Trophoblast cell (in vitro differentiated cells and primary cell): ENCODE measurements at regions not wholly inside any gene's neighbourhood (a gene's known extent, or its start where the extent isn't known, plus 50 kb on each side); places are given as distances from the start of the nearest gene placed in this dataset.

Experiments
- DNase-seq, 2 donors: peaks; one replicate each; pipeline ENCODE4 v3.0.0-alpha.2; 2016
- H2AFZ ChIP-seq: 2 replicates; pipeline ENCODE4 v1.6.1; 2013; ENCODE audit warnings: low read length, moderate library complexity, mild to moderate bottlenecking; ENCODE audit not compliant: insufficient read depth, poor library complexity
- H2AK5ac ChIP-seq: 2 replicates; pipeline ENCODE4 v1.6.1; 2013; ENCODE audit warnings: mild to moderate bottlenecking, low read length
- H2BK120ac ChIP-seq: 2 replicates; pipeline ENCODE4 v1.6.1; 2013; ENCODE audit warnings: low read length, mild to moderate bottlenecking, moderate library complexity; ENCODE audit not compliant: insufficient read depth, poor library complexity
- H2BK12ac ChIP-seq: 2 replicates; pipeline ENCODE4 v1.6.1; 2013; ENCODE audit warnings: mild to moderate bottlenecking, low read length, moderate library complexity
- H2BK5ac ChIP-seq: 2 replicates; pipeline ENCODE4 v1.6.1; 2013; ENCODE audit warnings: low read length, low read depth, moderate library complexity, mild to moderate bottlenecking; ENCODE audit not compliant: poor library complexity
- H3K14ac ChIP-seq: 2 replicates; pipeline ENCODE4 v1.6.1; 2013; ENCODE audit warnings: mild to moderate bottlenecking, low read length
- H3K18ac ChIP-seq: 2 replicates; pipeline ENCODE4 v1.6.1; 2013; ENCODE audit warnings: mild to moderate bottlenecking, low read length
- H3K23ac ChIP-seq: 2 replicates; pipeline ENCODE4 v1.6.1; 2013; ENCODE audit warnings: low read length
- H3K27ac ChIP-seq: 2 replicates; pipeline ENCODE4 v1.5.1; 2013; ENCODE audit warnings: low read depth, mild to moderate bottlenecking, inconsistent platforms, low read length, moderate library complexity
- H3K27me3 ChIP-seq: 2 replicates; pipeline ENCODE4 v1.6.1; 2013; ENCODE audit warnings: inconsistent platforms, mild to moderate bottlenecking, low read length, moderate library complexity; ENCODE audit not compliant: insufficient read depth
- H3K36me3 ChIP-seq, 2 experiments: 1 replicate in 1 of 2; 2 replicates in 1 of 2; pipeline ENCODE4 v1.6.1; 2013; ENCODE audit warnings: low read length in 2 of 2, mild to moderate bottlenecking in 2 of 2, moderate library complexity in 1 of 2; ENCODE audit not compliant: insufficient read depth in 2 of 2, control insufficient read depth in 1 of 2
- H3K4ac ChIP-seq: 2 replicates; pipeline ENCODE4 v1.6.1; 2013; ENCODE audit warnings: low read depth, mild to moderate bottlenecking, low read length, moderate library complexity
- H3K4me1 ChIP-seq, 2 experiments: 1 replicate in 1 of 2; 2 replicates in 1 of 2; pipeline ENCODE4 v1.6.1; 2013; ENCODE audit warnings: low read length in 2 of 2, mild to moderate bottlenecking in 2 of 2, moderate library complexity in 1 of 2; ENCODE audit not compliant: insufficient read depth in 2 of 2, control insufficient read depth in 1 of 2
- H3K4me2 ChIP-seq: 2 replicates; pipeline ENCODE4 v1.6.1; 2013; ENCODE audit warnings: inconsistent platforms, mild to moderate bottlenecking, low read length, moderate library complexity
- H3K4me3 ChIP-seq: 2 replicates; pipeline ENCODE4 v1.5.1; 2013; ENCODE audit warnings: mild to moderate bottlenecking, low read depth, low read length, inconsistent platforms
- H3K79me1 ChIP-seq: one replicate; pipeline ENCODE4 v1.6.1; 2013; ENCODE audit warnings: low read length
- H3K79me2 ChIP-seq: 2 replicates; pipeline ENCODE4 v1.6.1; 2013; ENCODE audit warnings: low read length, mild to moderate bottlenecking; ENCODE audit not compliant: control insufficient read depth, insufficient read depth, poor library complexity
- H3K9ac ChIP-seq: 2 replicates; pipeline ENCODE4 v1.6.1; 2013; ENCODE audit warnings: mild to moderate bottlenecking, low read length
- H3K9me3 ChIP-seq: 2 replicates; pipeline ENCODE4 v1.6.1; 2013; ENCODE audit warnings: low read depth, mild to moderate bottlenecking, control low read depth, inconsistent platforms, low read length; ENCODE audit not compliant: insufficient read depth
- H4K12ac ChIP-seq: 2 replicates; pipeline ENCODE4 v1.6.1; 2013; ENCODE audit warnings: low read depth, mild to moderate bottlenecking, low read length, moderate library complexity
- H4K8ac ChIP-seq: 2 replicates; pipeline ENCODE4 v1.6.1; 2013; ENCODE audit warnings: low read depth, mild to moderate bottlenecking, low read length, moderate library complexity
- H4K91ac ChIP-seq: one replicate; pipeline ENCODE4 v1.6.1; 2013; ENCODE audit warnings: low read depth, mild to moderate bottlenecking, low read length, moderate library complexity
- WGBS: extraction: QIAGEN DNeasy Blood & Tissue Kit; methylation state at CpG from one replicate; pipeline ENCODE4 v1.1.7; 2013; ENCODE audit warnings: missing lambda C conversion rate; ENCODE audit not compliant: insufficient read length, insufficient coverage; ENCODE audit errors: extremely low coverage; 5-methylcytosine and 5-hydroxymethylcytosine counted together

DNA sequence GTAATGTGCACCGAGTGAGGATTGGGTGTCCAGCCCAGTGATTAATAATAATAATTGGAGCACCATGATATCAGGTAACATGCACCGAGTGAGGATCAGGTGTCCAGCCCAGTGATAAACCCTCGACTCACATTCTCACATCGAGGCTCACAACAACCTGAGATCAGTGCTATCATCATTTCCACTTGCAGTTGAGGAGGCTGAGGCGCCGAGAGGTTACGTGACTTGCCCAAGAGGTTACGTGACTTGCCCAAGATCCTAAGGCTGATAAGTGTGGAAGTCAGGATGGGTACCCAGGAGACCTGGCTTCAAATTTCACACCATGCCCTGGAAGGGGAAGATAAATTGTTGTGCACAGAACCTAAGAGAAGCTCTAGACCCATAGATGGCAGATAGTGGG, 189.4 kb downstream of the MED10 start:
- H4K8ac ChIP-seq: no peak overlapping the region
- H3K36me3 ChIP-seq: no peaks in the 10 kb centered on the region
- no peak for DNase-seq
- H4K12ac ChIP-seq: no peak overlapping the region
- H3K14ac ChIP-seq: no peak overlapping the region
- no peak overlapping the region for H2AFZ ChIP-seq
- H2BK5ac ChIP-seq: no peak overlapping the region
- H3K23ac ChIP-seq: no peak overlapping the region
- peaks cover 3% of the 10 kb centered on the region for H3K9me3 ChIP-seq
- no peak overlapping the region for H2BK12ac ChIP-seq
- no peaks in the 10 kb centered on the region for H3K27me3 ChIP-seq
- no peak overlapping the region for H2BK120ac ChIP-seq
- no peak overlapping the region for H3K9ac ChIP-seq
- H3K4me3 ChIP-seq: no peak overlapping the region
- no peak overlapping the region for H3K27ac ChIP-seq
- H3K18ac ChIP-seq: no peak overlapping the region
- no peaks in the 10 kb centered on the region for H3K79me2 ChIP-seq
- no peak overlapping the region for H3K4ac ChIP-seq
- H3K79me1 ChIP-seq: no peaks in the 10 kb centered on the region
- H3K4me1 ChIP-seq: no peaks in the 10 kb centered on the region
- no CpG with 5 or more reads among the region's 8 CpGs for WGBS
- no peak overlapping the region for H2AK5ac ChIP-seq
- H4K91ac ChIP-seq: no peak overlapping the region
- H3K4me2 ChIP-seq: no peak overlapping the region

DNA sequence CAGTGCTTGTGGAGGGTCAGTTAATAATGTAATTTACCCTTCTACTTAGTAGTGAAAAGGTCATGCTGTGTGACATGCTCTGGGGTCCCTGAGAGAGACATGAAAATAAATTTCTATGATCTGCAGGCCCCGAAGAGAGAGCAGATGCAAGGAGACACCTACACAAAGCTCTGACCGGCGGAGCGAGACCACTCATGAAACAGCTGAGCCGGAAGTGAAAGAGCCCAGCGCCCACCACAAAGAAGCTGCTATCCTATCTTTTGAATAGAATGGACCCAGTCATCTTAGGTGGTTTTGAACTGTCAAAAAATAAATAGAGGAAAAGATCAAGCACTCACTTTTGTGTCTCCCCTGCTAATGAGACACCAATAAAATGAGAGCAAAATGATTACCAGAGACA, 190.0 kb downstream of the MED10 start:
- H4K12ac ChIP-seq: no peak overlapping the region
- H4K8ac ChIP-seq: no peak overlapping the region
- no peak overlapping the region for H3K4me3 ChIP-seq
- DNase-seq: no peak
- no peak overlapping the region for H3K4me2 ChIP-seq
- H2AFZ ChIP-seq: no peak overlapping the region
- peaks cover 3% of the 10 kb centered on the region for H3K9me3 ChIP-seq
- no peak overlapping the region for H2BK120ac ChIP-seq
- WGBS: no CpG with 5 or more reads among the region's 6 CpGs
- no peaks in the 10 kb centered on the region for H3K36me3 ChIP-seq
- no peak overlapping the region for H2BK12ac ChIP-seq
- H3K18ac ChIP-seq: no peak overlapping the region
- no peaks in the 10 kb centered on the region for H3K4me1 ChIP-seq
- no peaks in the 10 kb centered on the region for H3K79me2 ChIP-seq
- H3K14ac ChIP-seq: no peak overlapping the region
- no peak overlapping the region for H3K27ac ChIP-seq
- H3K27me3 ChIP-seq: no peaks in the 10 kb centered on the region
- H2AK5ac ChIP-seq: no peak overlapping the region
- H3K9ac ChIP-seq: no peak overlapping the region
- no peaks in the 10 kb centered on the region for H3K79me1 ChIP-seq
- no peak overlapping the region for H2BK5ac ChIP-seq
- H3K23ac ChIP-seq: no peak overlapping the region
- H4K91ac ChIP-seq: no peak overlapping the region
- H3K4ac ChIP-seq: no peak overlapping the region

DNA sequence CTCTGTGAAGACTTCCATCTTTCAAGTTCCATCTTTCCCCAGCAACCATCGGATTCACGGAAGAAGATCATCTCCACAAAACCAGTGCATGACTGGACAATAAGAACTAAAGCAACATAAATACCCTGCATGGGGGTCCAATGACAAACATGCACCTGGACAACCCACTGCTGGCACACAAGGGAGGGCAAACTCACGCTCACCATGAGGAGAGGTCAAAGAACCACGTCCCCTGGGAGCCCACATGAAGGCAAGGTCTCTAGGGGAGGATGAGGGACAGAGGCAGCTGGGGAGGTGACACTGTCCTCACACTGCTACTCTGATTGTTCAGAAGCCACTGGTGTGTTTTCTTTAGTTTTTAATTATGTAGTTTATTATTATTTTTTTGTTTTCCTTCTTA, 190.8 kb downstream of the MED10 start:
- Histone ChIP-seq H2BK120ac (no peak overlapping the region), H3K27ac (no peak overlapping the region), H2BK5ac (no peak overlapping the region), H3K4me3 (no peak overlapping the region), H3K79me2 (no peaks in the 10 kb centered on the region), H4K8ac (no peak overlapping the region), H4K91ac (no peak overlapping the region), H3K4me2 (no peak overlapping the region), H2AFZ (no peak overlapping the region), H3K4me1 (no peaks in the 10 kb centered on the region), H3K36me3 (no peaks in the 10 kb centered on the region), H3K14ac (no peak overlapping the region), H3K79me1 (no peaks in the 10 kb centered on the region), H4K12ac (no peak overlapping the region), H3K23ac (no peak overlapping the region), H2BK12ac (no peak overlapping the region), H2AK5ac (no peak overlapping the region), H3K9me3 (peaks cover 3% of the 10 kb centered on the region), H3K27me3 (no peaks in the 10 kb centered on the region), H3K9ac (no peak overlapping the region), H3K18ac (no peak overlapping the region), H3K4ac (no peak overlapping the region)
- DNase-seq: no peak
- WGBS: no CpG with 5 or more reads among the region's 4 CpGs

DNA sequence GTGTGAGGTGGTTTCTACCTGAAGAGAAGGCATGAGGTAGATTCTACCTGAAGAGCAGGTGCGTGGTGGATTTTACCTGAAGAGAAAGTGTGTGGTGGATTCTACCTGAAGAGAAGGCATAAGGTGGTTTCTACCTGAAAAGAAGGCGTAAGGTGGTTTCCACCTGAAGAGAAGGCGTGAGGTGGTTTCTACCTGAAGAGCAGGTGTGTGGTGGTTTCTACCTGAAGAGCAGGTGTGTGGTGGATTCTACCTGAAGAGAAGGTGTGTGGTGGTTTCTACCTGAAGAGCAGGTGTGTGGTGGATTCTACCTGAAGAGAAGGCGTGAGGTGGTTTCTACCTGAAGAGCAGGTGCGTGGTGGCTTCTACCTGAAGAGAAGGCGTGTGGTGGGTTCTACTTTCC, 192.8 kb downstream of the MED10 start:
- Histone ChIP-seq H4K12ac (no peak overlapping the region), H3K4me2 (no peak overlapping the region), H3K9me3 (peaks cover 5% of the 10 kb centered on the region), H2AFZ (no peak overlapping the region), H2BK12ac (no peak overlapping the region), H4K8ac (no peak overlapping the region), H3K79me2 (no peaks in the 10 kb centered on the region), H3K79me1 (no peaks in the 10 kb centered on the region), H3K4me3 (no peak overlapping the region), H3K23ac (no peak overlapping the region), H3K36me3 (no peaks in the 10 kb centered on the region), H3K4me1 (no peaks in the 10 kb centered on the region), H3K18ac (no peak overlapping the region), H2BK120ac (no peak overlapping the region), H3K14ac (no peak overlapping the region), H3K27me3 (no peaks in the 10 kb centered on the region), H3K4ac (no peak overlapping the region), H4K91ac (no peak overlapping the region), H2AK5ac (no peak overlapping the region), H3K9ac (peak overlapping the region; percentile 23), H2BK5ac (no peak overlapping the region), H3K27ac (no peak overlapping the region)
- DNase-seq: no peak
- WGBS: no CpG with 5 or more reads among the region's 6 CpGs
